ENCODE measurements at regions not wholly inside any gene's neighbourhood (a gene's known extent, or its start where the extent isn't known, plus 50 kb on each side); places are given as distances from the start of the nearest gene placed in this dataset.
"Not testable (repeated sequence)": the region's sequence is repeated elsewhere in the genome, so short reads cannot be mapped to it uniquely, and the experiment has no call there.

- TF ChIP-seq POLR2A (IDR thresholded peaks at IDR 0.05): not testable (repeated sequence)
- TF ChIP-seq, protein P1, sequence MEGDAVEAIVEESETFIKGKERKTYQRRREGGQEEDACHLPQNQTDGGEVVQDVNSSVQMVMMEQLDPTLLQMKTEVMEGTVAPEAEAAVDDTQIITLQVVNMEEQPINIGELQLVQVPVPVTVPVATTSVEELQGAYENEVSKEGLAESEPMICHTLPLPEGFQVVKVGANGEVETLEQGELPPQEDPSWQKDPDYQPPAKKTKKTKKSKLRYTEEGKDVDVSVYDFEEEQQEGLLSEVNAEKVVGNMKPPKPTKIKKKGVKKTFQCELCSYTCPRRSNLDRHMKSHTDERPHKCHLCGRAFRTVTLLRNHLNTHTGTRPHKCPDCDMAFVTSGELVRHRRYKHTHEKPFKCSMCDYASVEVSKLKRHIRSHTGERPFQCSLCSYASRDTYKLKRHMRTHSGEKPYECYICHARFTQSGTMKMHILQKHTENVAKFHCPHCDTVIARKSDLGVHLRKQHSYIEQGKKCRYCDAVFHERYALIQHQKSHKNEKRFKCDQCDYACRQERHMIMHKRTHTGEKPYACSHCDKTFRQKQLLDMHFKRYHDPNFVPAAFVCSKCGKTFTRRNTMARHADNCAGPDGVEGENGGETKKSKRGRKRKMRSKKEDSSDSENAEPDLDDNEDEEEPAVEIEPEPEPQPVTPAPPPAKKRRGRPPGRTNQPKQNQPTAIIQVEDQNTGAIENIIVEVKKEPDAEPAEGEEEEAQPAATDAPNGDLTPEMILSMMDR (IDR thresholded peaks at IDR 0.05): not testable (repeated sequence)
These were observed 56.2 kb upstream of the CCN1 start for GRCh38 chr1:85524281-85524886.
